ENCODE measurements at regions not wholly inside any gene's neighbourhood (a gene's known extent, or its start where the extent isn't known, plus 50 kb on each side); places are given as distances from the start of the nearest gene placed in this dataset.

DNA sequence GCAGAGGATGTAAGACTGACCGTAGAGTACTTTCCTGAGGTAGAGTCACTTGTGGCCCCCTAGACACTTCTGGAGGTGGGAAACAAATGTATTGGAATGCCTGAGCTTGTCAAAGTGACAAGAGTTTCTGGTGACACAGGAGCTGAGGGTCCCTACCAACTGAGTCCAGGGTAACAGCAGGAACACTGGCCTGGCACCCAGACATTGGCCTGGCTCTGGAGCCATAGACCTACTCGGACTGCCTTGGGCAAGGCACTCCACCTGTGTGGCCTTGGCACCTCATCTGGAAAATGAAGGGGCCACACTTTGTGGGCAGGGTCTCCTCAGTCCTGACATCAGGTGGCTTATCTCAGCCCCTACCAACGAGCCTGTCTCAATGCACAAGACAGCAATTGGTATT is 398.2 kb upstream of the CELF4 start:
- Mint-ChIP-seq H3K4me1 (no peaks in the 10 kb centered on the region), H3K4me3 (no peak overlapping the region)
- H3F3A ChIP-seq (ENCODE audit: low read depth) = no peaks in the 10 kb centered on the region

DNA sequence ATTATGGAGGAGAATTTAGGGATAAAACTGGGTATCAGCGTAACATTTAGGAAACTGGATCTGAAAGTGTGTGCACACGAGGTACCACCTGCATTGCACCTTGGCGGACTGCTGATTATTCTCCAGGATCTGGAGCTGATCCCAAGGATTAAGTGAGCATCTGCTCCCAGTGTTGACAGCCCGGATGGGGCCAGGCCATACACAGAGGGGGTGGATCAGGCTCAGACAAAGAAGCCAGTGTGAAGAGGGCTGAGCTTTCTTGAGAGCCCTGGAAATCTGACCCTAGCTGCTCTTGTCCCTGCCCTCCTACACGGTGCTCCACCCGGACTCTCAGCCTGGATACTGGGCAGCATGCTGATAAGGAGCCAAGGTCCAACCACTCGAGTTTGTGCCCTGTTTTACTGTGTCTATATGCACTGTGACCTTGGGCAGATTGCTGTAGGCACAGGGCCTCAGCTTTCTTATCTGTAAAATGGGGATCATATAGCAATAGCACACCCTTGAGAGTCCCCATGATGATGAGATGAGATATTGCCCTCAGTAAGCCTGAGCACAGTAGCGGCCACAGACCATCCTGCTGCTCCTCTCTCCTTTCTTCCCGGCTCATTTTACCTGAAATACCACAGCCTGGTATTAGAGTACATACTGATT is 396.8 kb upstream of the CELF4 start:
- Histone ChIP-seq H3K4me2 (no peak overlapping the region), H2AFZ (replicated peaks) (no peak overlapping the region), H3K27me3 (peaks cover 21% of the 10 kb centered on the region), H3K9ac (no peak overlapping the region), H3K4me3 (no peak overlapping the region), H3K4me1 (peaks cover 2% of the 10 kb centered on the region), H3K79me2 (ENCODE audit: low read depth) (no peaks in the 10 kb centered on the region), H3K36me3 (no peaks in the 10 kb centered on the region), H3K9me3 (ENCODE audit: low read depth) (no peaks in the 10 kb centered on the region), H3K27ac (no peak overlapping the region), H3F3A (ENCODE audit: low read depth) (no peaks in the 10 kb centered on the region), H4K20me1 (ENCODE audit: low read depth) (no peaks in the 10 kb centered on the region)
- Mint-ChIP-seq H3K9me3 (peaks cover 10% of the 10 kb centered on the region), H3K36me3 (no peaks in the 10 kb centered on the region), H3K4me1 (no peaks in the 10 kb centered on the region), H3K4me3 (no peak overlapping the region), H3K27me3 (ENCODE audit: insufficient read depth, low read depth) (no peaks in the 10 kb centered on the region), H3K27ac (no peak overlapping the region)
- DNase-seq (ENCODE audit: low spot score) = peak; percentile 65
- peak; percentile 64 for TF ChIP-seq EZH2phosphoT487 (IDR thresholded peaks at IDR 0.05)
- no peak for TF ChIP-seq EZH2 (IDR thresholded peaks at IDR 0.05)
- TF ChIP-seq, protein P1, sequence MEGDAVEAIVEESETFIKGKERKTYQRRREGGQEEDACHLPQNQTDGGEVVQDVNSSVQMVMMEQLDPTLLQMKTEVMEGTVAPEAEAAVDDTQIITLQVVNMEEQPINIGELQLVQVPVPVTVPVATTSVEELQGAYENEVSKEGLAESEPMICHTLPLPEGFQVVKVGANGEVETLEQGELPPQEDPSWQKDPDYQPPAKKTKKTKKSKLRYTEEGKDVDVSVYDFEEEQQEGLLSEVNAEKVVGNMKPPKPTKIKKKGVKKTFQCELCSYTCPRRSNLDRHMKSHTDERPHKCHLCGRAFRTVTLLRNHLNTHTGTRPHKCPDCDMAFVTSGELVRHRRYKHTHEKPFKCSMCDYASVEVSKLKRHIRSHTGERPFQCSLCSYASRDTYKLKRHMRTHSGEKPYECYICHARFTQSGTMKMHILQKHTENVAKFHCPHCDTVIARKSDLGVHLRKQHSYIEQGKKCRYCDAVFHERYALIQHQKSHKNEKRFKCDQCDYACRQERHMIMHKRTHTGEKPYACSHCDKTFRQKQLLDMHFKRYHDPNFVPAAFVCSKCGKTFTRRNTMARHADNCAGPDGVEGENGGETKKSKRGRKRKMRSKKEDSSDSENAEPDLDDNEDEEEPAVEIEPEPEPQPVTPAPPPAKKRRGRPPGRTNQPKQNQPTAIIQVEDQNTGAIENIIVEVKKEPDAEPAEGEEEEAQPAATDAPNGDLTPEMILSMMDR (IDR thresholded peaks at IDR 0.05) = no peak

More for the DNA sequence above, 398.2 kb upstream of the CELF4 start:
- no peaks in the 10 kb centered on the region for H3K79me2 ChIP-seq (ENCODE audit: low read depth)
- H3K9me3 Mint-ChIP-seq = peaks cover 10% of the 10 kb centered on the region
- TF ChIP-seq, protein P1 (IDR thresholded peaks at IDR 0.05) = no peak
- no peak for TF ChIP-seq EZH2phosphoT487 (IDR thresholded peaks at IDR 0.05)
- TF ChIP-seq EZH2 (IDR thresholded peaks at IDR 0.05) = no peak
- peaks cover 2% of the 10 kb centered on the region for H3K4me1 ChIP-seq
- no peaks in the 10 kb centered on the region for H3K36me3 Mint-ChIP-seq
- H3K27ac Mint-ChIP-seq = no peak overlapping the region
- no peaks in the 10 kb centered on the region for H4K20me1 ChIP-seq (ENCODE audit: low read depth)
- no peak overlapping the region for H3K27ac ChIP-seq
- DNase-seq (ENCODE audit: low spot score) = no peak
- no peaks in the 10 kb centered on the region for H3K9me3 ChIP-seq (ENCODE audit: low read depth)
- no peak overlapping the region for H3K9ac ChIP-seq
- H3K4me2 ChIP-seq = no peak overlapping the region
- H2AFZ ChIP-seq (replicated peaks) = no peak overlapping the region
- H3K4me3 ChIP-seq = no peak overlapping the region
- H3K27me3 ChIP-seq = peaks cover 21% of the 10 kb centered on the region
- no peaks in the 10 kb centered on the region for H3K36me3 ChIP-seq
- no peaks in the 10 kb centered on the region for H3K27me3 Mint-ChIP-seq (ENCODE audit: insufficient read depth, low read depth)

DNA sequence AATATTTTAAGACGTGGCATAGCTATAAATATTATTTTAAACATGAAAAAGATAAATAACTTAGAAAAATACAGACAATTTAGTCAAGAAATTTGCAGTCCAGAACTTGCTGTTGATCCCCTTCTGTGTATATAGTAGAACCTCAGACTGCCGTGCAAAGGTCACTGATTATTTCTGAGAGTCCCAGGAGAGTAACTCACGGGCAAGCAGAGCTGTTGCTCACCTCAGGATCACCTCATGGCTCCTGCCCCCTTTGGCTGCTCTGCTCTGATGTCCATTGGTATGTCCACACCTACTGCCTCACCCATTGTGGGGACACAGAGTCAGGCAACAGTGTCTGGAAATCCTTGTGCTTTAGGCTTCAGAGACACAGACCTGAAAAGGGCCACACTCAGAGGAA is 392.9 kb upstream of the CELF4 start:
- Histone ChIP-seq H3K36me3 (no peaks in the 10 kb centered on the region), H3K4me2 (no peak overlapping the region), H3K27me3 (peaks cover 10% of the 10 kb centered on the region), H3K79me2 (ENCODE audit: low read depth) (no peaks in the 10 kb centered on the region), H2AFZ (replicated peaks) (no peak overlapping the region), H4K20me1 (ENCODE audit: low read depth) (no peaks in the 10 kb centered on the region), H3K9me3 (ENCODE audit: low read depth) (no peaks in the 10 kb centered on the region), H3K27ac (no peak overlapping the region), H3K4me3 (no peak overlapping the region), H3K9ac (no peak overlapping the region), H3F3A (ENCODE audit: low read depth) (no peaks in the 10 kb centered on the region), H3K4me1 (peaks cover 2% of the 10 kb centered on the region)
- H3K27ac Mint-ChIP-seq = no peak overlapping the region
- peaks cover 13% of the 10 kb centered on the region for H3K9me3 Mint-ChIP-seq
- TF ChIP-seq, protein P1 (IDR thresholded peaks at IDR 0.05) = no peak
- no peak for TF ChIP-seq EZH2phosphoT487 (IDR thresholded peaks at IDR 0.05)
- TF ChIP-seq EZH2 (IDR thresholded peaks at IDR 0.05) = no peak
- H3K27me3 Mint-ChIP-seq (ENCODE audit: insufficient read depth, low read depth) = peaks cover 2% of the 10 kb centered on the region
- no peaks in the 10 kb centered on the region for H3K4me1 Mint-ChIP-seq
- DNase-seq (ENCODE audit: low spot score) = no peak
- H3K4me3 Mint-ChIP-seq = no peak overlapping the region
- no peaks in the 10 kb centered on the region for H3K36me3 Mint-ChIP-seq
